ENCODE measurements at regions not wholly inside any gene's neighbourhood (a gene's known extent, or its start where the extent isn't known, plus 50 kb on each side); places are given as distances from the start of the nearest gene placed in this dataset.
A peak's percentile ranks its signal among the peaks of the same experiment; 100 is the strongest.
"Not testable (repeated sequence)": the region's sequence is repeated elsewhere in the genome, so short reads cannot be mapped to it uniquely, and the experiment has no call there.

- no peak for TF ChIP-seq CTCF (IDR thresholded peaks at IDR 0.05; ENCODE audit: extremely low read depth, insufficient read depth, missing control alignments)
- in situ Hi-C loops (cut with MboI; ENCODE audit: low pct_unique_long_range_greater_than_20kb, low sequenced_read_pairs, unreplicated experiment): no loop called here
- peak; percentile 10 for DNase-seq (ENCODE audit: low spot score)
Observed at GRCh38 chr11:22554221-22554620, 71.4 kb downstream of the FANCF start.

GRCh38 chr11:22552885-22553284, 72.7 kb downstream of the FANCF start:
- in situ Hi-C loops (cut with MboI; ENCODE audit: low pct_unique_long_range_greater_than_20kb, low sequenced_read_pairs, unreplicated experiment): no loop called here
- no peak for TF ChIP-seq CTCF (IDR thresholded peaks at IDR 0.05; ENCODE audit: extremely low read depth, insufficient read depth, missing control alignments)
- DNase-seq (ENCODE audit: low spot score): no peak

- in situ Hi-C loops (cut with MboI; ENCODE audit: low pct_unique_long_range_greater_than_20kb, low sequenced_read_pairs, unreplicated experiment): no loop called here
- TF ChIP-seq CTCF (IDR thresholded peaks at IDR 0.05; ENCODE audit: extremely low read depth, insufficient read depth, missing control alignments): no peak
Observed at GRCh38 chr11:22546746-22547145, 78.9 kb downstream of the FANCF start.

GRCh38 chr11:22543261-22543660, 82.4 kb downstream of the FANCF start:
- in situ Hi-C loops (cut with MboI; ENCODE audit: low pct_unique_long_range_greater_than_20kb, low sequenced_read_pairs, unreplicated experiment): no loop called here
- no peak for TF ChIP-seq CTCF (IDR thresholded peaks at IDR 0.05; ENCODE audit: extremely low read depth, insufficient read depth, missing control alignments)
- no peak for DNase-seq (ENCODE audit: low spot score)

More at GRCh38 chr11:22546746-22547145, 78.9 kb downstream of the FANCF start:
- DNase-seq (ENCODE audit: low spot score): no peak

GRCh38 chr11:22539821-22540256, 85.8 kb downstream of the FANCF start:
- in situ Hi-C loops (cut with MboI; ENCODE audit: low pct_unique_long_range_greater_than_20kb, low sequenced_read_pairs, unreplicated experiment): no loop called here
- TF ChIP-seq CTCF (IDR thresholded peaks at IDR 0.05; ENCODE audit: extremely low read depth, insufficient read depth, missing control alignments): peak; percentile 44
- DNase-seq (ENCODE audit: low spot score): peak; percentile 4

- in situ Hi-C loops (cut with MboI; ENCODE audit: low pct_unique_long_range_greater_than_20kb, low sequenced_read_pairs, unreplicated experiment): no loop called here
- TF ChIP-seq CTCF (IDR thresholded peaks at IDR 0.05; ENCODE audit: extremely low read depth, insufficient read depth, missing control alignments): no peak
- no peak for DNase-seq (ENCODE audit: low spot score)
Observed at GRCh38 chr11:22536071-22536470, 89.6 kb downstream of the FANCF start.

- in situ Hi-C loops (cut with MboI; ENCODE audit: low pct_unique_long_range_greater_than_20kb, low sequenced_read_pairs, unreplicated experiment); DNase-seq (ENCODE audit: low spot score): not testable (repeated sequence)
Observed at GRCh38 chr11:22528612-22529429, 96.8 kb downstream of the FANCF start.
